AG04449 (cell line): ENCODE measurements at regions not wholly inside any gene's neighbourhood (a gene's known extent, or its start where the extent isn't known, plus 50 kb on each side); places are given as distances from the start of the nearest gene placed in this dataset.

ENCODE experiments used
- CTCF ChIA-PET: fragments of 350-600 bp; formaldehyde crosslinking; extraction: SDS; loops from one replicate; lab custom pipeline; 2021; ENCODE audit warnings: antibody characterized with exemption; lab: Yijun Ruan, JAX
- POLR2A ChIA-PET: fragments of 400-600, 350-600 bp; formaldehyde crosslinking; extraction: SDS; loops from one replicate; lab custom pipeline; 2020; ENCODE audit warnings: antibody characterized with exemption, inconsistent platforms; lab: Yijun Ruan, JAX
- DNase-seq: peaks from one replicate; pipeline ENCODE4 v3.0.0-alpha.2; 2010; ENCODE audit warnings: low read depth, low spot score
- H3K4me3 ChIP-seq: 2 replicates; pipeline ENCODE4 v1.5.1; 2011; ENCODE audit warnings: low read depth, mild to moderate bottlenecking, control low read depth, low read length
- CTCF ChIP-seq: IDR thresholded peaks from one replicate; pipeline ENCODE4 v1.5.1; 2011; ENCODE audit warnings: mild to moderate bottlenecking, moderate library complexity, low read length, control low read depth, inconsistent platforms; ENCODE audit not compliant: insufficient read depth; ENCODE audit errors: missing control alignments

GRCh38 chr1:118254001-118254400 lies 69.0 kb upstream of the SPAG17 start:
- ChIA-PET CTCF (interaction anchor here (1.0 to 1.9 kb wide), 2 partner anchors 9 to 11 kb away, joined by 3 to 5 read pairs; no protein-coding TSS in a partner anchor), POLR2A (no interaction called here)
- H3K4me3 ChIP-seq, result no peak overlapping the region
- no peak for TF ChIP-seq CTCF
- no peak for DNase-seq

GRCh38 chr1:118253053-118253915 lies 68.3 kb upstream of the SPAG17 start:
- no peak for TF ChIP-seq CTCF
- H3K4me3 ChIP-seq, result no peak overlapping the region
- ChIA-PET CTCF (interaction anchor here (1.9 kb wide), 1 partner anchor 11 kb away, joined by 5 read pairs; no protein-coding TSS in a partner anchor), POLR2A (no interaction called here)
- no peak for DNase-seq

- H3K4me3 ChIP-seq, result no peak overlapping the region
- DNase-seq, result no peak
- ChIA-PET CTCF (no interaction called here), POLR2A (no interaction called here)
- no peak for TF ChIP-seq CTCF
These were observed 67.6 kb upstream of the SPAG17 start for GRCh38 chr1:118252624-118253023.

GRCh38 chr1:118250232-118250631 lies 65.2 kb upstream of the SPAG17 start:
- ChIA-PET POLR2A (no interaction called here), CTCF (interaction anchor here (1.5 kb wide), 1 partner anchor 99 kb away, joined by 3 read pairs; no protein-coding TSS in a partner anchor)
- no peak overlapping the region for H3K4me3 ChIP-seq
- DNase-seq, result no peak
- no peak for TF ChIP-seq CTCF

GRCh38 chr1:118249641-118250040 lies 64.6 kb upstream of the SPAG17 start:
- no peak overlapping the region for H3K4me3 ChIP-seq
- ChIA-PET POLR2A (no interaction called here), CTCF (interaction anchor here (1.5 kb wide), 1 partner anchor 98 kb away, joined by 3 read pairs; no protein-coding TSS in a partner anchor)
- no peak for DNase-seq
- no peak for TF ChIP-seq CTCF

- CTCF ChIA-PET, result interaction anchor here (1.1 to 2.0 kb wide), 6 partner anchors 12 to 116 kb away, joined by 3 to 5 read pairs (median 4); no protein-coding TSS in a partner anchor
- DNase-seq, result no peak
- TF ChIP-seq CTCF, result peak; percentile 59
- H3K4me3 ChIP-seq, result no peak overlapping the region
- POLR2A ChIA-PET, result no interaction called here
These were observed 62.6 kb upstream of the SPAG17 start for GRCh38 chr1:118247593-118247992.
